ENCODE measurements at regions not wholly inside any gene's neighbourhood (a gene's known extent, or its start where the extent isn't known, plus 50 kb on each side); places are given as distances from the start of the nearest gene placed in this dataset.

DNA sequence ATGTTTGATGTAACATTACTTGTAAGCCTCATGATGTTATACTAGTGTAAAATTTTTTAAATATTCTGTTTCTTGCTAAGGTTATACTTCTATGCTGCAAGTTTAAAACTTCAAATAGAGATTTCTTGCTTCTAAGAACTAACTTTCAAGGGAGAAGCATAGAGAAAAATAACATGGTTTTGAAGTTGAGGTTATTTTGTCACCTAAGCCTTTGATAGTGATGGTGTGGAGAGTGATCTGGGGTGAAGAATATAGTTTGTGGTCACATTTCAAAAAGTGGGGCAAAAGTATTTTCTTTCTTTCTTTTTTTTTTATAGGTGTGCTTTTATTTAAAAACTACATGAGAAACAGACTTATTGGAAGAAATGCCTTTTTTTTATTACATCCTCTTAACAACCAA, 162.4 kb downstream of the GATA3 start:
- H3K4me3 ChIP-seq (replicated peaks; ENCODE audit: insufficient read depth, low read length): no peak overlapping the region
- no peak overlapping the region for H3K27ac ChIP-seq (replicated peaks)
- no peaks in the 10 kb centered on the region for H3K27me3 ChIP-seq (ENCODE audit: insufficient read depth, poor library complexity, severe bottlenecking)
- TF ChIP-seq GABPA (IDR thresholded peaks at IDR 0.05; ENCODE audit: low read depth) (no peak), SPI1 (IDR thresholded peaks at IDR 0.05; ENCODE audit: borderline replicate concordance, low read depth) (no peak), REST (IDR thresholded peaks at IDR 0.05; ENCODE audit: insufficient replicate concordance, low read depth) (no peak), POLR2AphosphoS5 (IDR thresholded peaks at IDR 0.05; ENCODE audit: low read depth) (no peak)
- TF ChIP-seq, protein P1, sequence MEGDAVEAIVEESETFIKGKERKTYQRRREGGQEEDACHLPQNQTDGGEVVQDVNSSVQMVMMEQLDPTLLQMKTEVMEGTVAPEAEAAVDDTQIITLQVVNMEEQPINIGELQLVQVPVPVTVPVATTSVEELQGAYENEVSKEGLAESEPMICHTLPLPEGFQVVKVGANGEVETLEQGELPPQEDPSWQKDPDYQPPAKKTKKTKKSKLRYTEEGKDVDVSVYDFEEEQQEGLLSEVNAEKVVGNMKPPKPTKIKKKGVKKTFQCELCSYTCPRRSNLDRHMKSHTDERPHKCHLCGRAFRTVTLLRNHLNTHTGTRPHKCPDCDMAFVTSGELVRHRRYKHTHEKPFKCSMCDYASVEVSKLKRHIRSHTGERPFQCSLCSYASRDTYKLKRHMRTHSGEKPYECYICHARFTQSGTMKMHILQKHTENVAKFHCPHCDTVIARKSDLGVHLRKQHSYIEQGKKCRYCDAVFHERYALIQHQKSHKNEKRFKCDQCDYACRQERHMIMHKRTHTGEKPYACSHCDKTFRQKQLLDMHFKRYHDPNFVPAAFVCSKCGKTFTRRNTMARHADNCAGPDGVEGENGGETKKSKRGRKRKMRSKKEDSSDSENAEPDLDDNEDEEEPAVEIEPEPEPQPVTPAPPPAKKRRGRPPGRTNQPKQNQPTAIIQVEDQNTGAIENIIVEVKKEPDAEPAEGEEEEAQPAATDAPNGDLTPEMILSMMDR (IDR thresholded peaks at IDR 0.05; ENCODE audit: insufficient read depth, low read length): no peak
- DNase-seq (ENCODE audit: low read depth in 1 of 2, low spot score in 1 of 2): no peak

DNA sequence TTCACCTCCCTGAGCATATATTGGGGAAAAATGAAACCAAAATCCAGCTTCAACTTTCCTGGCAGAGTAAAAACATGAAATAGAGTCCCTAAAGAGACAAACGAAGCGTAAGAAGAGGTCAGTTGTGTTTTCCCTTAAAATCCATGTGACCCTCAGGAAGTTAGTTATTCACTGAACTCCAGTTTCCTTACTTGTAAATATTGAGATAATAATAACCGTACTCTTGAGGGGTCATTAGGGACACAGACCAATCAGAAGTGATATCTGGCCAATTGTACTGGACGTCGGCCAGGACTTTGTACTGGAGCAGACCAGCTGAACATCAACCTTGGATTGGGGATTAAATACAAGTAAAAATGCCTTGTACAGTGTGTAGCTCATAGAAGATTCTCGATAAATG, 167.0 kb downstream of the GATA3 start:
- DNase-seq (ENCODE audit: low read depth in 1 of 2, low spot score in 1 of 2): no peak
- Histone ChIP-seq H3K27ac (replicated peaks) (no peak overlapping the region), H3K27me3 (ENCODE audit: insufficient read depth, poor library complexity, severe bottlenecking) (no peaks in the 10 kb centered on the region), H3K4me3 (replicated peaks; ENCODE audit: insufficient read depth, low read length) (no peak overlapping the region)
- no peak for TF ChIP-seq REST (IDR thresholded peaks at IDR 0.05; ENCODE audit: insufficient replicate concordance, low read depth)
- TF ChIP-seq, protein P1 (IDR thresholded peaks at IDR 0.05; ENCODE audit: insufficient read depth, low read length): no peak

- TF ChIP-seq POLR2AphosphoS5 (IDR thresholded peaks at IDR 0.05; ENCODE audit: low read depth) (no peak), REST (IDR thresholded peaks at IDR 0.05; ENCODE audit: insufficient replicate concordance, low read depth) (no peak), SPI1 (IDR thresholded peaks at IDR 0.05; ENCODE audit: borderline replicate concordance, low read depth) (no peak), GABPA (IDR thresholded peaks at IDR 0.05; ENCODE audit: low read depth) (no peak)
- TF ChIP-seq, protein P1 (IDR thresholded peaks at IDR 0.05; ENCODE audit: insufficient read depth, low read length): no peak
- H3K4me3 ChIP-seq (replicated peaks; ENCODE audit: insufficient read depth, low read length): no peak overlapping the region
- DNase-seq (ENCODE audit: low read depth in 1 of 2, low spot score in 1 of 2): no peak
- no peaks in the 10 kb centered on the region for H3K27me3 ChIP-seq (ENCODE audit: insufficient read depth, poor library complexity, severe bottlenecking)
- no peak overlapping the region for H3K27ac ChIP-seq (replicated peaks)
These were observed 170.1 kb downstream of the GATA3 start for GRCh38 chr10:8224591-8224990.

Measured in HL-60 (cell line).